Astrocyte of the spinal cord (primary cell): ENCODE measurements at regions not wholly inside any gene's neighbourhood (a gene's known extent, or its start where the extent isn't known, plus 50 kb on each side); places are given as distances from the start of the nearest gene placed in this dataset.

ENCODE experiments used
- DNase-seq: peaks from one replicate; pipeline ENCODE4 v3.0.0; 2011; ENCODE audit warnings: low read depth, low spot score
- H3K4me3 ChIP-seq: 2 replicates; pipeline ENCODE4 v1.5.1; 2011; ENCODE audit warnings: low read depth, mild to moderate bottlenecking, low read length, moderate library complexity
- in situ Hi-C: cut with HindIII; loops from 2 replicates; pipeline ENCODE4 v1.10.0; 2017; ENCODE audit warnings: low sequenced_read_pairs
- TF ChIP-seq, protein P1 (sequence below): IDR thresholded peaks from 2 replicates; pipeline ENCODE4 v1.5.1; 2012; ENCODE audit warnings: low read depth, mild to moderate bottlenecking, low read length, inconsistent platforms

DNA sequence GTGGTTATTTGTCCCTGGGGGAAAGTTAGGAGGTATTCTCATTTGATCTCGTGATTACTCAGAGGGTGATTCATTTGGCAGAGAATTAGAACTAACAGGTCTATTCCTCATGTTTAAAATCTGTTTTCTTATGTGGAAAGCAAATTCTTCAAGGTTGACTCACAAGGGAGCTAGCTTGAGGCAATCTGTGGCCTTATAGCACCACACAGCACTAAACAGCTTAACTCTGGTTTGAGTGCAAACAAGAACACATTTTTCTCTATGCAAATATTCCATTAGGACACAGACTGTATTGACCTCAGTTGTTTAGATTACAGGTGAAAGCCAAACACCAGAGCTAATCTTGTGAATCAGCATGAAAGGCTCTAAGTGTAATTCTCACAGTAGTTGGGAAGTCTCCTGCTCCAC, 694.4 kb upstream of the POU3F4 start:
- peak; percentile 91 for DNase-seq
- TF ChIP-seq, protein P1, sequence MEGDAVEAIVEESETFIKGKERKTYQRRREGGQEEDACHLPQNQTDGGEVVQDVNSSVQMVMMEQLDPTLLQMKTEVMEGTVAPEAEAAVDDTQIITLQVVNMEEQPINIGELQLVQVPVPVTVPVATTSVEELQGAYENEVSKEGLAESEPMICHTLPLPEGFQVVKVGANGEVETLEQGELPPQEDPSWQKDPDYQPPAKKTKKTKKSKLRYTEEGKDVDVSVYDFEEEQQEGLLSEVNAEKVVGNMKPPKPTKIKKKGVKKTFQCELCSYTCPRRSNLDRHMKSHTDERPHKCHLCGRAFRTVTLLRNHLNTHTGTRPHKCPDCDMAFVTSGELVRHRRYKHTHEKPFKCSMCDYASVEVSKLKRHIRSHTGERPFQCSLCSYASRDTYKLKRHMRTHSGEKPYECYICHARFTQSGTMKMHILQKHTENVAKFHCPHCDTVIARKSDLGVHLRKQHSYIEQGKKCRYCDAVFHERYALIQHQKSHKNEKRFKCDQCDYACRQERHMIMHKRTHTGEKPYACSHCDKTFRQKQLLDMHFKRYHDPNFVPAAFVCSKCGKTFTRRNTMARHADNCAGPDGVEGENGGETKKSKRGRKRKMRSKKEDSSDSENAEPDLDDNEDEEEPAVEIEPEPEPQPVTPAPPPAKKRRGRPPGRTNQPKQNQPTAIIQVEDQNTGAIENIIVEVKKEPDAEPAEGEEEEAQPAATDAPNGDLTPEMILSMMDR: no peak
- no peak overlapping the region for H3K4me3 ChIP-seq
- in situ Hi-C loops: no loop called here

DNA sequence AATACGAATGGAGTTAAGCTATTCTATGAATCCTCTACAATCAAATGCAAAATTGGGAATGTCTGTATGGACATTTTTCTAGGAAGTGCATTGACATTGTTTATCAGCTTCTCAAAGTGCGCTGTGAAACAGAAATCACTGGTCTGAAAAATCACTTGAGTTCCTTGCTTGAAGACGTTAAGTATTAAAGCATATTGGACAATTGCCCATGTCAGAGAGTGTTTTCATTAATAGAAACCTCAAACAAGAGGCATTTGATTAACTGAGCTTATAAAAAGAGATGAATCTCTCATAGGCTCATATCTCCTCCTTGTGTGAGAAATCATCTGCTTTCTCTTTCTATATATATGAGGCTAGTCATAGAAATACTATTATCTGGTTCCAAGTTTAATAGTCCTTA, 692.1 kb upstream of the POU3F4 start:
- H3K4me3 ChIP-seq: no peak overlapping the region
- no peak for DNase-seq
- in situ Hi-C loops: no loop called here
- TF ChIP-seq, protein P1: no peak

DNA sequence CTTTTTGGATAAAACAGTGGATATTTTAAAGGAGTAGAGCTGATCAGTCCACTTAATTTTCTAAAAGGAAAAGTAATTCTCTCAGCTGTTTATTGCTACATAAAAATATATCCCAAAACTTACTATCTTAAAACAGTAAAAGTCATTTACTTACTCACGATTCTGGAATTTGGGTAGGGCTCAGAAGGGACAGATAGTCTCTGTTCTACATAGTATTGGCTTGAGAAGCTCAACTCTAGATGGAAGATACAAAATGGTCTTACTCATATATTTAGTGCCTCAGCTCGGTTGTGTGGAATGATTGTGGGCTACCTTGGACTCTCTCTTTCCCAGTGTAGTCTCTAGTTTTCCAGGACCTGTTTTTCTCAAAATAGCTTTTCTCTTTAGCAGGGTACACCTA, 691.5 kb upstream of the POU3F4 start:
- DNase-seq: peak; percentile 13
- in situ Hi-C loops: no loop called here
- no peak overlapping the region for H3K4me3 ChIP-seq
- TF ChIP-seq, protein P1: no peak

DNA sequence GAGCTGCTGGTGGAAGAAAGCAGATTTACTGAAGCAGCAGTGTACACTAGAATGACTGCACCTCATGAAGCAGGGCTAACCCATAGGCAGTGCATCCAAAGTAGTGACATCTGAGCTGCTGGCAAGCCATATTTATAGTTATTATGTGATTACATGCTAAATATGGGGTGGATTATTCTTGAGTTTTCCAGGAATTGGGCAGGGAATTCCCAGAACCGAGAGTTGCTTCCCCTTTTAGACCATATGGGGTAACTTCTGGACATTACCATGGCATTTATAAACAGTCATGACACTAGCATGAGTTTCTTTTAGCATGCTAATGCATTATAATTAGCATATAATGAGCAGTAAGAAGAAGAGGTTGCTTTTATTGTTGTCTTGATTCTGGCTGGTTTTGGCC, 665.8 kb upstream of the POU3F4 start:
- TF ChIP-seq, protein P1: no peak
- in situ Hi-C loops: no loop called here
- no peak for DNase-seq
- no peak overlapping the region for H3K4me3 ChIP-seq

DNA sequence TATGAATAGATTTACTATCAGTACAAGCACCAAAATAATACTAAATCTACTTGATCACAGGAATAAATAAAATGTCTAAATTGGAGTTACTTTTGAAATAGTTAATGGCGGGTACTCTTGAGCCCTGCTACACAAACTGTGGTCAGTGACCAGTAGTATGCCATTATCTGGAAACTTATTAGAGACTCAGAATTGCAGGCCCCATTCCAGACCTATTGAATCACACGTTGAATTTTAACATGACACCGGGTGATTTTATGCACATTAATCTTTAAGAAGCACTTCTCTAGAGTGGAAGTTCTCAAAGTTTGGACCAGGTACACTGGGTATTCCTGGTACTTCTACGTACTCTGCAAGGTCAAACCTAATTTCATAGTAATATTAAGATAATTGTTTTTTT, 660.0 kb upstream of the POU3F4 start:
- in situ Hi-C loops: no loop called here
- DNase-seq: no peak
- no peak overlapping the region for H3K4me3 ChIP-seq
- TF ChIP-seq, protein P1: no peak
